Muscle of leg (tissue), 3 donors: ENCODE measurements at regions not wholly inside any gene's neighbourhood (a gene's known extent, or its start where the extent isn't known, plus 50 kb on each side); places are given as distances from the start of the nearest gene placed in this dataset.
A peak's percentile ranks its signal among the peaks of the same experiment; 100 is the strongest.

Experiments used
- DNase-seq: peaks from one replicate; pipeline ENCODE4 v3.0.0; 2013
- H3K27ac ChIP-seq: one replicate; pipeline ENCODE4 v1.5.1; 2013; ENCODE audit warnings: mild to moderate bottlenecking, low read length, control low read depth
- H3K27me3 ChIP-seq: one replicate; pipeline ENCODE4 v1.6.1; 2013; ENCODE audit warnings: low read length; ENCODE audit not compliant: control insufficient read depth, insufficient read depth
- H3K36me3 ChIP-seq: one replicate; pipeline ENCODE4 v1.6.1; 2013; ENCODE audit warnings: low read length; ENCODE audit not compliant: control insufficient read depth, insufficient read depth
- H3K4me1 ChIP-seq: one replicate; pipeline ENCODE4 v1.6.1; 2013; ENCODE audit warnings: low read length; ENCODE audit not compliant: control insufficient read depth, insufficient read depth
- H3K4me3 ChIP-seq: one replicate; pipeline ENCODE4 v1.5.1; 2013; ENCODE audit warnings: low read length, control low read depth
- H3K9me3 ChIP-seq: replicated peaks from 2 replicates; pipeline ENCODE4 v1.6.1; 2013; ENCODE audit warnings: low read depth, low read length; ENCODE audit not compliant: control insufficient read depth
- WGBS: methylation state at CpG from one replicate; pipeline ENCODE4 v1.1.5; 2013; ENCODE audit warnings: missing lambda C conversion rate; ENCODE audit not compliant: insufficient coverage; 5-methylcytosine and 5-hydroxymethylcytosine counted together

GRCh38 chr16:13529193-13529982 lies 390.6 kb upstream of the ERCC4 start:
- H3K27ac ChIP-seq = no peak overlapping the region
- H3K9me3 ChIP-seq = no peaks in the 10 kb centered on the region
- DNase-seq = no peak
- H3K4me3 ChIP-seq = no peak overlapping the region
- no peaks in the 10 kb centered on the region for H3K36me3 ChIP-seq
- WGBS = 33% methylated on average over 1 of the region's 3 CpGs
- no peaks in the 10 kb centered on the region for H3K4me1 ChIP-seq
- H3K27me3 ChIP-seq = no peaks in the 10 kb centered on the region

DNA sequence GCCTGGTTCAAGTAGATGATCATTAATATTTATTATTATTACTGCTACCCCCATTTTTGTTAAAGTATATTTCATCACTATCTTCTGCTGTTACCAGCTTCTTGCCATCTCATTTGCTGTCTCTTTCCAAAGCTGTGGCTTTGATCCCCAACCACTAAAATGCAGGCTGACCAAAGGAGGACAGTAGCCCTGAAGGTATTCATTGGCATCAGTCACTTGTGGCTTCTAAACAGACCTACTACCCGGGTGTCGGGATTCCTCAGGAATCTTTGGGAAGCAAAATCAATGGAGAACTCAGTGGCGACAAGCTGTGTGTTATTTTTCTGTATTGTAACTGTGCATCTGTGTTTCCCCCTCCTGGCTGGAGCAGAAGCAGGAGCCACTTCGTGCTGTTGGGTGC lies 379.2 kb upstream of the ERCC4 start:
- 55% methylated on average over 3 of the region's 4 CpGs for WGBS
- H3K4me1 ChIP-seq = no peaks in the 10 kb centered on the region
- no peak overlapping the region for H3K27ac ChIP-seq
- H3K27me3 ChIP-seq = no peaks in the 10 kb centered on the region
- no peaks in the 10 kb centered on the region for H3K36me3 ChIP-seq
- no peak overlapping the region for H3K4me3 ChIP-seq
- DNase-seq = no peak
- H3K9me3 ChIP-seq = no peaks in the 10 kb centered on the region

- Histone ChIP-seq H3K4me3 (no peak overlapping the region), H3K36me3 (no peaks in the 10 kb centered on the region), H3K4me1 (no peaks in the 10 kb centered on the region), H3K27me3 (no peaks in the 10 kb centered on the region), H3K9me3 (no peaks in the 10 kb centered on the region), H3K27ac (no peak overlapping the region)
- no peak for DNase-seq
- no CpG with 5 or more reads among the region's 2 CpGs for WGBS
Measured at GRCh38 chr16:13542284-13542683, 377.7 kb upstream of the ERCC4 start.

DNA sequence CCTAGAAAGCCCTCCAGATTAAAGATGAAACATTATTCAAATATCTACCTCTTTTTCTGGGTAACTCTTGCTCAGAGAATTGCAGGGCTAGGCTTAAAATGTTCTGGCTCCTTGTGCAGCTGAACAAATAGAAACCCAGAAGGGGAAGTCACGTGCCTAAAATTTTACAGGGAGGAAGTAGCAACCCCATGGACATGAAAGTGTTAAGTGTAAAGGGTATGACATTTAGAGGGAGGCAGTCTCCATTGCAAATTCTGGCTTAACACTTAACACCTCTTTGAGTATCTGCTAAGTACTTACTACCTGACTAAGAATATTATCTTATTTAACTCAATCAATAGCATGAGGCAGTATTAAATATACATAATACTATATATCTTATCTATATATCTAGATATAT lies 376.1 kb upstream of the ERCC4 start:
- H3K27ac ChIP-seq = no peak overlapping the region
- H3K4me1 ChIP-seq = no peaks in the 10 kb centered on the region
- no peak for DNase-seq
- no peaks in the 10 kb centered on the region for H3K36me3 ChIP-seq
- WGBS = no CpG with 5 or more reads among the region's 1 CpG
- no peak overlapping the region for H3K4me3 ChIP-seq
- H3K27me3 ChIP-seq = no peaks in the 10 kb centered on the region
- no peaks in the 10 kb centered on the region for H3K9me3 ChIP-seq

- H3K36me3 ChIP-seq = no peaks in the 10 kb centered on the region
- DNase-seq = no peak
- 90% methylated on average over 1 of the region's 2 CpGs for WGBS
- no peak overlapping the region for H3K27ac ChIP-seq
- H3K27me3 ChIP-seq = no peaks in the 10 kb centered on the region
- H3K4me1 ChIP-seq = no peaks in the 10 kb centered on the region
- no peak overlapping the region for H3K4me3 ChIP-seq
- no peaks in the 10 kb centered on the region for H3K9me3 ChIP-seq
Measured at GRCh38 chr16:13545271-13545670, 374.7 kb upstream of the ERCC4 start.

DNA sequence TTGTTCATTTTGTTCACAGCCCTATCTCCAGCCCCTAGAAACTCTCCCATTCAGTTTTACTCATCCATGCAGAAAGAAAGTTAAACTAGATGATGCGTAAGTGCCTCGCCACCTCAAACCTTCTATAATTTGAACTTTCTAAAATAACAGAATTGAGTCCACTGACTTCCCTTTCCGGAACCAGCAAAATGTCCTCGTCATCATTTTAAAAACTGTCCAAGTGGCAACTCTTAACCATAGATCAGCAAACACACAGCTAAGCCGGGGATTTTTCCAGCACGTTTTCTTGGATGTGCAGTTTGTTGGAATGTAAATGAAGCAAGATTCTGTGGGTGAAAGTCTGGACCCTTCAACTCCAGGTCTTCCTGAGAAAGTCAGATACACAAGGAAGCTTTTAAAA lies 369.7 kb upstream of the ERCC4 start:
- 80% methylated on average over 1 of the region's 6 CpGs for WGBS

GRCh38 chr16:13552062-13552959 lies 367.6 kb upstream of the ERCC4 start:
- no peak for DNase-seq
- Histone ChIP-seq H3K27me3 (no peaks in the 10 kb centered on the region), H3K36me3 (no peaks in the 10 kb centered on the region), H3K4me1 (no peaks in the 10 kb centered on the region), H3K4me3 (no peak overlapping the region), H3K9me3 (no peaks in the 10 kb centered on the region), H3K27ac (no peak overlapping the region)
- WGBS = 76% methylated on average over 11 of the region's 15 CpGs

More for the DNA sequence above, 369.7 kb upstream of the ERCC4 start:
- H3K9me3 ChIP-seq = no peaks in the 10 kb centered on the region
- peak; percentile 7 for DNase-seq
- no peaks in the 10 kb centered on the region for H3K36me3 ChIP-seq
- no peaks in the 10 kb centered on the region for H3K4me1 ChIP-seq
- no peak overlapping the region for H3K27ac ChIP-seq
- H3K4me3 ChIP-seq = no peak overlapping the region
- no peaks in the 10 kb centered on the region for H3K27me3 ChIP-seq

GRCh38 chr16:13552960-13553257 lies 367.0 kb upstream of the ERCC4 start:
- Histone ChIP-seq H3K4me1 (no peaks in the 10 kb centered on the region), H3K36me3 (no peaks in the 10 kb centered on the region), H3K4me3 (no peak overlapping the region), H3K27me3 (no peaks in the 10 kb centered on the region), H3K27ac (no peak overlapping the region), H3K9me3 (no peaks in the 10 kb centered on the region)
- DNase-seq = no peak

DNA sequence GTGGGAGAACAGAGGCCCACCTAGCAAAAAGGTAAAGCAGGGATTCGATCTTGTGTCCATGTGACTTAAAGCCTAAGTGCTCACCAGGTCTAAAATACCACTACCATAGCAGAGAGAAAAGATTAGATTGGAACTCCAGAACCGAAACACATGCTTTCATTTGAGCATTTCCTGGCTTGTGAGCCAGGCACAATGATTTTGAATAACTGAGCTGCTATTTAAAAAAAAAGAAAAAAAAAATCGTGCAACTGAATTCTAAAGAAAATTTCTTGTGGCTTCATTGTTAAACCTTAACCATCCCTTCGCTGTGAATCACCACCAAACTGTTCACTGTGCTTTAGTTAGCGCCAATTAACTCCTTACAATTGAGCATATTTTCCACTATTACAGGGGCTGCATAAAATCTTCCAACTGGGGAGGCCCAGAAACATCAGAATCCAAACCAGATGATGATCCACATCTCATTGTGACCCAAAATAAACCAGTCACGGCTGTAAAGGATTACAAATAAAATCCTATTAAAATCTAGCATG lies 366.4 kb upstream of the ERCC4 start:
- 74% methylated on average over 2 of the region's 6 CpGs for WGBS
- DNase-seq = no peak
- no peaks in the 10 kb centered on the region for H3K9me3 ChIP-seq
- no peaks in the 10 kb centered on the region for H3K4me1 ChIP-seq
- no peaks in the 10 kb centered on the region for H3K36me3 ChIP-seq
- no peak overlapping the region for H3K4me3 ChIP-seq
- no peaks in the 10 kb centered on the region for H3K27me3 ChIP-seq
- no peak overlapping the region for H3K27ac ChIP-seq

DNA sequence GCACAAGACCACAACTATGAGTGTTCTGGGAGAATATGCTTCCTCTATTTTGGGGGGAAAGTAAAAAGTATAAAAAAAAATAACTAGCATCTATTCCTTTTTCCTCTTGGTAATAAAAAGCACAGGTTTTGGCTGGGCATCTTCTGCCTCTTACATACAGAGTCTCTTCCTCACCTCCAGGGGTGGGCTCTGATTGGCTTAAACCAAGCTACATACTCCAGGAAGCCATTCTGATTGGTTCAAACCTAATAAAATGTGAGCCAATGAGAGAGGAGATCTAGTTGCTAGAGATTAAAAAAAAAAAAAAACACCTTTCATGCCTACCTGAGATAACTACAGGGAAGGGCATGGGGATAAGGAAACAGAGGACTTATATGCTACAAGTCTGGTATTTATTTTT lies 365.9 kb upstream of the ERCC4 start:
- Histone ChIP-seq H3K27ac (no peak overlapping the region), H3K9me3 (no peaks in the 10 kb centered on the region), H3K27me3 (no peaks in the 10 kb centered on the region), H3K4me1 (no peaks in the 10 kb centered on the region), H3K36me3 (no peaks in the 10 kb centered on the region), H3K4me3 (no peak overlapping the region)
- no peak for DNase-seq
